OCI-LY3 (cell line): ENCODE measurements at regions not wholly inside any gene's neighbourhood (a gene's known extent, or its start where the extent isn't known, plus 50 kb on each side); places are given as distances from the start of the nearest gene placed in this dataset.
"Not testable (repeated sequence)": the region's sequence is repeated elsewhere in the genome, so short reads cannot be mapped to it uniquely, and the experiment has no call there.

Experiments
- H2AFZ ChIP-seq: fragments of 200-600, 300-600 bp; shearing (Covaris generic); 2 replicates; pipeline ENCODE4 v1.6.0; 2014; ENCODE audit warnings: antibody characterized with exemption, low read depth, low read length
- H3K27ac ChIP-seq: fragments of 200-600, 300-600 bp; sonication (generic); 2 replicates; pipeline ENCODE4 v1.5.1; 2014; ENCODE audit warnings: mild to moderate bottlenecking, low read length, moderate library complexity, mixed read lengths
- H3K27me3 ChIP-seq: fragments of 200-600, 300-600 bp; sonication (generic); 2 replicates; pipeline ENCODE4 v1.6.1; 2014; ENCODE audit warnings: low read depth, low read length, mixed read lengths
- H3K36me3 ChIP-seq: fragments of 200-600, 300-600 bp; sonication (generic); replicated peaks from 2 replicates; pipeline ENCODE3; 2014; ENCODE audit warnings: low read depth, low read length, mixed read lengths
- H3K4me1 ChIP-seq: fragments of 300-600, 200-600 bp; sonication (generic); 2 replicates; pipeline ENCODE4 v1.6.1; 2014; ENCODE audit warnings: low read length, mixed read lengths
- H3K4me2 ChIP-seq: fragments of 200-600, 300-600 bp; sonication (generic); 2 replicates; pipeline ENCODE4 v1.6.1; 2014; ENCODE audit warnings: low read length, mixed read lengths
- H3K4me3 ChIP-seq: fragments of 300-600, 200-600 bp; sonication (generic); 2 replicates; pipeline ENCODE4 v1.5.1; 2014; ENCODE audit warnings: antibody characterized with exemption, mild to moderate bottlenecking, low read length, moderate library complexity
- H3K79me2 ChIP-seq: fragments of 300-600, 200-600 bp; shearing (Covaris generic); 2 replicates; pipeline ENCODE4 v1.6.1; 2014; ENCODE audit warnings: mild to moderate bottlenecking, low read length, mixed read lengths
- H3K9ac ChIP-seq: fragments of 300-600, 200-600 bp; shearing (Covaris generic); 2 replicates; pipeline ENCODE4 v1.6.0; 2014; ENCODE audit warnings: mild to moderate bottlenecking, low read length, moderate library complexity
- H3K9me3 ChIP-seq: fragments of 200-600, 300-600 bp; shearing (Covaris generic); 2 replicates; pipeline ENCODE4 v1.6.1; 2014; ENCODE audit warnings: low read length, mixed read lengths; ENCODE audit not compliant: insufficient read depth
- H4K20me1 ChIP-seq: fragments of 200-600, 300-600 bp; sonication (generic); 2 replicates; pipeline ENCODE4 v1.6.1; 2016; ENCODE audit warnings: low read length, mixed read lengths; ENCODE audit not compliant: insufficient read depth
- CTCF ChIP-seq: fragments of 200-600, 300-600 bp; sonication (generic); IDR thresholded peaks from 2 replicates; pipeline ENCODE4 v1.5.1; 2014; ENCODE audit warnings: antibody characterized with exemption, low read length, low read depth
- EZH2phosphoT487 ChIP-seq: fragments of 200-600 bp; shearing (Covaris generic); IDR thresholded peaks from 2 replicates; pipeline ENCODE4 v1.6.1; 2018; ENCODE audit warnings: antibody characterized with exemption, mixed run types, low read depth

- H3K4me1 ChIP-seq = no peaks in the 10 kb centered on the region
- H3K36me3 ChIP-seq = no peaks in the 10 kb centered on the region
- no peaks in the 10 kb centered on the region for H3K79me2 ChIP-seq
- TF ChIP-seq EZH2phosphoT487 = no peak
- no peak for TF ChIP-seq CTCF
- H2AFZ ChIP-seq = no peak overlapping the region
- H3K9ac ChIP-seq = no peak overlapping the region
- no peak overlapping the region for H3K4me2 ChIP-seq
- H3K27ac ChIP-seq = no peak overlapping the region
- no peak overlapping the region for H3K4me3 ChIP-seq
- H3K27me3 ChIP-seq = no peaks in the 10 kb centered on the region
- H3K9me3 ChIP-seq = no peaks in the 10 kb centered on the region
- H4K20me1 ChIP-seq = no peaks in the 10 kb centered on the region
Observed at GRCh38 chr2:145792745-145793144, 1272.8 kb upstream of the ZEB2 start.

GRCh38 chr2:145789636-145790035 lies 1269.7 kb upstream of the ZEB2 start:
- Histone ChIP-seq H3K27me3 (no peaks in the 10 kb centered on the region), H3K79me2 (no peaks in the 10 kb centered on the region), H3K27ac (no peak overlapping the region), H3K9ac (no peak overlapping the region), H3K9me3 (no peaks in the 10 kb centered on the region), H3K36me3 (no peaks in the 10 kb centered on the region), H3K4me3 (no peak overlapping the region), H3K4me1 (no peaks in the 10 kb centered on the region), H2AFZ (no peak overlapping the region), H3K4me2 (no peak overlapping the region), H4K20me1 (no peaks in the 10 kb centered on the region)
- TF ChIP-seq CTCF (no peak), EZH2phosphoT487 (no peak)

GRCh38 chr2:145787597-145788361 lies 1267.9 kb upstream of the ZEB2 start:
- H4K20me1 ChIP-seq, H3K79me2 ChIP-seq: not testable (repeated sequence)

GRCh38 chr2:145782607-145783006 lies 1262.7 kb upstream of the ZEB2 start:
- not testable (repeated sequence) for H3K9ac ChIP-seq, H3K9me3 ChIP-seq, H3K4me3 ChIP-seq, H3K4me1 ChIP-seq, H3K27me3 ChIP-seq, H4K20me1 ChIP-seq, H2AFZ ChIP-seq, H3K79me2 ChIP-seq, H3K36me3 ChIP-seq, H3K4me2 ChIP-seq, H3K27ac ChIP-seq

More at GRCh38 chr2:145787597-145788361, 1267.9 kb upstream of the ZEB2 start:
- not testable (repeated sequence) for H2AFZ ChIP-seq, H3K4me1 ChIP-seq, H3K27ac ChIP-seq, H3K9me3 ChIP-seq, H3K4me3 ChIP-seq, H3K4me2 ChIP-seq, H3K36me3 ChIP-seq, H3K27me3 ChIP-seq, H3K9ac ChIP-seq

- Histone ChIP-seq H3K36me3 (no peaks in the 10 kb centered on the region), H3K4me1 (peaks cover 4% of the 10 kb centered on the region; the same call in 1 of the 2 replicates), H4K20me1 (no peaks in the 10 kb centered on the region), H3K27me3 (no peaks in the 10 kb centered on the region), H3K9ac (no peak overlapping the region), H3K9me3 (no peaks in the 10 kb centered on the region), H2AFZ (no peak overlapping the region), H3K27ac (no peak overlapping the region), H3K4me3 (no peak overlapping the region), H3K79me2 (no peaks in the 10 kb centered on the region), H3K4me2 (no peak overlapping the region)
- TF ChIP-seq EZH2phosphoT487 = no peak
- no peak for TF ChIP-seq CTCF
Observed at GRCh38 chr2:145777914-145778313, 1258.0 kb upstream of the ZEB2 start.
